OCI-LY1 (cell line): ENCODE measurements at regions not wholly inside any gene's neighbourhood (a gene's known extent, or its start where the extent isn't known, plus 50 kb on each side); places are given as distances from the start of the nearest gene placed in this dataset.

Experiments used
- H2AFZ ChIP-seq: fragments of 200-600 bp; sonication (generic), shearing (Covaris generic); 2 replicates; pipeline ENCODE4 v1.6.0; 2014; ENCODE audit warnings: antibody characterized with exemption, mild to moderate bottlenecking, low read length
- H3F3A ChIP-seq: fragments of 200-600 bp; sonication (generic), shearing (Covaris generic); 2 replicates; pipeline ENCODE4 v1.6.0; 2014; ENCODE audit warnings: mild to moderate bottlenecking, antibody characterized with exemption, low read length, moderate library complexity; ENCODE audit not compliant: insufficient read depth
- H3K27ac ChIP-seq: fragments of 200-600 bp; sonication (generic); 2 replicates; pipeline ENCODE4 v1.5.1; 2014; ENCODE audit warnings: low read length, mixed run types, mild to moderate bottlenecking, low read depth; ENCODE audit not compliant: poor library complexity, severe bottlenecking
- H3K27me3 ChIP-seq: fragments of 200-600 bp; sonication (generic); 2 replicates; pipeline ENCODE4 v1.6.0; 2014; ENCODE audit warnings: antibody characterized with exemption, mild to moderate bottlenecking, low read length, moderate library complexity; ENCODE audit not compliant: insufficient read depth
- H3K36me3 ChIP-seq: fragments of 200-600 bp; sonication (generic); 2 replicates; pipeline ENCODE4 v1.6.1; 2014; ENCODE audit warnings: mild to moderate bottlenecking, antibody characterized with exemption, low read length, moderate library complexity, mixed read lengths; ENCODE audit not compliant: insufficient read depth
- H3K4me1 ChIP-seq: fragments of 200-600 bp; sonication (generic); 2 replicates; pipeline ENCODE4 v1.5.1; 2014; ENCODE audit warnings: mild to moderate bottlenecking, low read length, moderate library complexity; ENCODE audit not compliant: insufficient read depth, severe bottlenecking
- H3K4me2 ChIP-seq: fragments of 200-600 bp; sonication (generic), shearing (Covaris generic); 2 replicates; pipeline ENCODE4 v1.6.1; 2014; ENCODE audit warnings: low read length
- H3K4me3 ChIP-seq: fragments of 200-600 bp; sonication (generic); 2 replicates; pipeline ENCODE4 v1.5.1; 2014; ENCODE audit warnings: low read length, low read depth, mild to moderate bottlenecking, mixed read lengths; ENCODE audit not compliant: poor library complexity, severe bottlenecking
- H3K79me2 ChIP-seq: fragments of 200-600 bp; shearing (Covaris generic); 2 replicates; pipeline ENCODE4 v1.6.1; 2016; ENCODE audit warnings: mixed run types, low read length, mixed read lengths; ENCODE audit not compliant: insufficient read depth
- H3K9ac ChIP-seq: fragments of 200-600 bp; sonication (generic), shearing (Covaris generic); 2 replicates; pipeline ENCODE4 v1.6.1; 2014; ENCODE audit warnings: mild to moderate bottlenecking, low read length, mixed read lengths
- H3K9me2 ChIP-seq: fragments of 200-600 bp; sonication (generic), shearing (Covaris generic); 2 replicates; pipeline ENCODE4 v1.6.1; 2014; ENCODE audit warnings: low read depth, mild to moderate bottlenecking, low read length, mixed read lengths
- H3K9me3 ChIP-seq: fragments of 200-600 bp; shearing (Covaris generic); 2 replicates; pipeline ENCODE4 v1.6.1; 2014; ENCODE audit warnings: low read length, mixed read lengths
- H4K20me1 ChIP-seq: fragments of 200-600 bp; sonication (generic), shearing (Covaris generic); 2 replicates; pipeline ENCODE4 v1.6.0; 2016; ENCODE audit warnings: mild to moderate bottlenecking, low read length; ENCODE audit not compliant: insufficient read depth
- EZH2 ChIP-seq: fragments of 200-600 bp; sonication (generic), shearing (Covaris generic); IDR thresholded peaks from 2 replicates; pipeline ENCODE4 v1.8.0; 2017; ENCODE audit warnings: borderline replicate concordance, mixed run types, mild to moderate bottlenecking, antibody characterized with exemption, low read length, moderate library complexity, mixed read lengths
- TF ChIP-seq, protein P1 (sequence below): fragments of 200-600 bp; sonication (generic), shearing (Covaris generic); IDR thresholded peaks from 2 replicates; pipeline ENCODE4 v1.5.1; 2017; ENCODE audit warnings: mild to moderate bottlenecking, antibody characterized with exemption, low read length, moderate library complexity, mixed read lengths

DNA sequence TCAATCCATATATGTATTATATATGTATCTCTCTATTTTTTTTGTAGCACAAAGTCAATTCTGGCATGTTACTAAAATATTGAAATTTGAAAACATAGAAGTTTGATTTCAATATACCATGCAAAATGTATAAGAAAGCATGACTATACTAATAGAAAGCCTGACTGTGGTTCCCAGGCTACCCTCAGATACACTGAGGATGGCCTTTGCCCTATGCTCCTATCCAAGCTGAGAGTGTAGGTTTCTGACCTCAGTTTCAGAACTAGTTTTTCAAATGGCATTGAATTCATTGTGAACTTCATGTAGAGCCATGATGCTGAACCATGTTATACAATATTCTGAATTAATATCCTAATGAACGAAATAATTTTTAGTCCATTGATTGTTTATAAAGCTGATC is 220.4 kb upstream of the IZUMO3 start:
- Histone ChIP-seq H3K27ac (no peak overlapping the region), H3K27me3 (no peaks in the 10 kb centered on the region), H3K4me1 (no peaks in the 10 kb centered on the region), H3K4me2 (no peak overlapping the region), H3K9ac (no peak overlapping the region), H3F3A (no peaks in the 10 kb centered on the region), H4K20me1 (no peaks in the 10 kb centered on the region), H3K79me2 (no peaks in the 10 kb centered on the region), H2AFZ (no peak overlapping the region), H3K9me2 (no peaks in the 10 kb centered on the region), H3K9me3 (no peaks in the 10 kb centered on the region), H3K4me3 (no peak overlapping the region), H3K36me3 (no peaks in the 10 kb centered on the region)
- TF ChIP-seq, protein P1, sequence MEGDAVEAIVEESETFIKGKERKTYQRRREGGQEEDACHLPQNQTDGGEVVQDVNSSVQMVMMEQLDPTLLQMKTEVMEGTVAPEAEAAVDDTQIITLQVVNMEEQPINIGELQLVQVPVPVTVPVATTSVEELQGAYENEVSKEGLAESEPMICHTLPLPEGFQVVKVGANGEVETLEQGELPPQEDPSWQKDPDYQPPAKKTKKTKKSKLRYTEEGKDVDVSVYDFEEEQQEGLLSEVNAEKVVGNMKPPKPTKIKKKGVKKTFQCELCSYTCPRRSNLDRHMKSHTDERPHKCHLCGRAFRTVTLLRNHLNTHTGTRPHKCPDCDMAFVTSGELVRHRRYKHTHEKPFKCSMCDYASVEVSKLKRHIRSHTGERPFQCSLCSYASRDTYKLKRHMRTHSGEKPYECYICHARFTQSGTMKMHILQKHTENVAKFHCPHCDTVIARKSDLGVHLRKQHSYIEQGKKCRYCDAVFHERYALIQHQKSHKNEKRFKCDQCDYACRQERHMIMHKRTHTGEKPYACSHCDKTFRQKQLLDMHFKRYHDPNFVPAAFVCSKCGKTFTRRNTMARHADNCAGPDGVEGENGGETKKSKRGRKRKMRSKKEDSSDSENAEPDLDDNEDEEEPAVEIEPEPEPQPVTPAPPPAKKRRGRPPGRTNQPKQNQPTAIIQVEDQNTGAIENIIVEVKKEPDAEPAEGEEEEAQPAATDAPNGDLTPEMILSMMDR = no peak
- no peak for TF ChIP-seq EZH2

DNA sequence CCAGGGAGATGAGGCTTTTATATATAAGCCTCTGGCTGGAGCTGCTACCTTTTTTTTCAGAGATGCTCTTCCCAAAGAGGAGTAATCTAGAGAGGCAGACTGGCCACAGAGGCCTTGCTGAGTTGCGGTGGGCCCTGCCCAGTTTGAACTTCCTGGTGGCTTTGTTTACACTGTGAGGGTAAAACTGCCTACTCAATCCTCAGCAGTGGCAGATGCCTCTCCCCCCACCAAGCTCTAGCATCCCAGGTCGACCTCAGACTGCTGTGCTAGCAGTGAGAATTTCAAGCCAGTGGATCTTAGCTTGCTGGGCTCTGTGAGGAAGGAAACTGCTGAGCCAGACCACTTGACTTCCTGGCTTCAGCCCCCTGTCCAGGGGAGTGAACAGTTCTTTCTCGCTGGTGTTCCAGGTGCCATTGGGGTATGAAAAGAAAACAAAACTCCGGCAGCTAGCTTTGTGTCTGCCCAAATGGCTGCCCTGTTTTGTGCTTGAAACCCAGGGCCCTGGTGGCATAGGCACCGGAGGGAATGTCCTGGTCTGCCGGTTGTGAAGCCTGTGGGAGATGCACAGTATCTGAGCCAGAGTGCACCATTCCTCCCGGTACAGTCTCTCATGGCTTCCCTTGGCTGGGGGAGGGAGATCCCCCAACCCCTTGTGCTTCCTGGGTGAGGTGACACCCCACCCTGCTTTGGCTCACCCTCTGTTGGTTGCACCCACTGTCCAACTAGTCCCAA is 219.5 kb upstream of the IZUMO3 start:
- TF ChIP-seq, protein P1 = no peak
- no peak for TF ChIP-seq EZH2
- no peaks in the 10 kb centered on the region for H3K79me2 ChIP-seq
- no peaks in the 10 kb centered on the region for H3K9me3 ChIP-seq
- no peak overlapping the region for H3K9ac ChIP-seq
- H3K27me3 ChIP-seq = no peaks in the 10 kb centered on the region
- no peaks in the 10 kb centered on the region for H3K4me1 ChIP-seq
- H4K20me1 ChIP-seq = no peaks in the 10 kb centered on the region
- no peak overlapping the region for H3K4me2 ChIP-seq
- H2AFZ ChIP-seq = no peak overlapping the region
- H3F3A ChIP-seq = no peaks in the 10 kb centered on the region
- no peaks in the 10 kb centered on the region for H3K36me3 ChIP-seq
- no peaks in the 10 kb centered on the region for H3K9me2 ChIP-seq
- H3K4me3 ChIP-seq = no peak overlapping the region
- no peak overlapping the region for H3K27ac ChIP-seq

DNA sequence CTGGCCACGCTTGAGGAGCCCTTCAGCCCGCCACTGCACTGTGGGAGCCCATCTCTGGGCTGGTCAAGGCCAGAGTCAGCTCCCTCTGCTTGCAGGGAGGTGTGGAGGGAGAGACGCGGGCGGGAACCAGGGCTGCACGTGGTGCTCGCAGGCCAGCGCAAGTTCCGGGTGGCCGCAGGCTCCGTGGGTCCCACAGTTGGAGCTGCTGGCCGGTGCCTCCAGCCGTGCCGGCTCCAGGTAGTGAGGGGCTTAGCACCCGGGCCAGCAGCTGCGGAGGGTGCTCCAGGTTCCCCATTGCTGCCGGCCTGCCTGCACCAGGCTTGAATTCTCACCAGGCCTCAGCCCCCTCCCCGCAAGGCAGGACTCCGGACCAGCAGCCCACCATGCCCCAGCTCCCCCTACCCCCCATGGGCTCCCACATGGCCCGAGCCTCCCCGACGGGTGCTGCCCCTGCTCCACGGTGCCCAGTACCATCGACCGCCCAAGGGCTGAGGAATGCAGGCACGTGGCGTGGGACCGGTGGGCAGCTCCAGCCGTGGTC is 192.8 kb upstream of the IZUMO3 start:
- H3K36me3 ChIP-seq = no peaks in the 10 kb centered on the region
- H2AFZ ChIP-seq = no peak overlapping the region
- no peak overlapping the region for H3K9ac ChIP-seq
- H4K20me1 ChIP-seq = no peaks in the 10 kb centered on the region
- no peak overlapping the region for H3K4me2 ChIP-seq
- H3K27me3 ChIP-seq = no peaks in the 10 kb centered on the region
- H3K4me1 ChIP-seq = no peaks in the 10 kb centered on the region
- H3K9me2 ChIP-seq = no peaks in the 10 kb centered on the region
- TF ChIP-seq EZH2 = no peak
- TF ChIP-seq, protein P1 = no peak
- H3K79me2 ChIP-seq = no peaks in the 10 kb centered on the region
- H3K9me3 ChIP-seq = no peaks in the 10 kb centered on the region; the same call in 1 of the 2 replicates
- no peak overlapping the region for H3K27ac ChIP-seq
- no peak overlapping the region for H3K4me3 ChIP-seq
- H3F3A ChIP-seq = no peaks in the 10 kb centered on the region
